ENCODE measurements at regions not wholly inside any gene's neighbourhood (a gene's known extent, or its start where the extent isn't known, plus 50 kb on each side); places are given as distances from the start of the nearest gene placed in this dataset.
A peak's percentile ranks its signal among the peaks of the same experiment; 100 is the strongest.

GRCh38 chr15:72838311-72838731 lies 54.8 kb upstream of the ADPGK start:
- Mint-ChIP-seq H3K9me3 (ENCODE audit: unreplicated experiment) (no peaks in the 10 kb centered on the region), H3K27ac (ENCODE audit: unreplicated experiment) (no peak overlapping the region), H3K27me3 (ENCODE audit: unreplicated experiment) (peaks cover 34% of the 10 kb centered on the region), H3K4me1 (ENCODE audit: unreplicated experiment) (no peaks in the 10 kb centered on the region), H3K36me3 (ENCODE audit: unreplicated experiment) (no peaks in the 10 kb centered on the region), H3K4me3 (ENCODE audit: unreplicated experiment) (no peak overlapping the region)
- DNase-seq (ENCODE audit: extremely low spot score, unreplicated experiment): no peak
- no peak for TF ChIP-seq CTCF (IDR thresholded peaks at IDR 0.05)

GRCh38 chr15:72836676-72837330 lies 53.2 kb upstream of the ADPGK start:
- Mint-ChIP-seq H3K36me3 (ENCODE audit: unreplicated experiment) (no peaks in the 10 kb centered on the region), H3K9me3 (ENCODE audit: unreplicated experiment) (no peaks in the 10 kb centered on the region), H3K4me3 (ENCODE audit: unreplicated experiment) (no peak overlapping the region), H3K27me3 (ENCODE audit: unreplicated experiment) (peaks cover 36% of the 10 kb centered on the region), H3K27ac (ENCODE audit: unreplicated experiment) (no peak overlapping the region), H3K4me1 (ENCODE audit: unreplicated experiment) (no peaks in the 10 kb centered on the region)
- no peak for DNase-seq (ENCODE audit: extremely low spot score, unreplicated experiment)
- TF ChIP-seq CTCF (IDR thresholded peaks at IDR 0.05): no peak

GRCh38 chr15:72835294-72835890 lies 51.8 kb upstream of the ADPGK start:
- TF ChIP-seq CTCF (IDR thresholded peaks at IDR 0.05): peak; percentile 27
- no peak for DNase-seq (ENCODE audit: extremely low spot score, unreplicated experiment)
- Mint-ChIP-seq H3K4me3 (ENCODE audit: unreplicated experiment) (no peak overlapping the region), H3K27ac (ENCODE audit: unreplicated experiment) (no peak overlapping the region), H3K4me1 (ENCODE audit: unreplicated experiment) (no peaks in the 10 kb centered on the region), H3K36me3 (ENCODE audit: unreplicated experiment) (no peaks in the 10 kb centered on the region), H3K9me3 (ENCODE audit: unreplicated experiment) (no peaks in the 10 kb centered on the region), H3K27me3 (ENCODE audit: unreplicated experiment) (peaks cover 34% of the 10 kb centered on the region)

GRCh38 chr15:72833561-72833960 lies 50.0 kb upstream of the ADPGK start:
- no peak overlapping the region for H3K27ac Mint-ChIP-seq (ENCODE audit: unreplicated experiment)
- peaks cover 34% of the 10 kb centered on the region for H3K27me3 Mint-ChIP-seq (ENCODE audit: unreplicated experiment)
- H3K36me3 Mint-ChIP-seq (ENCODE audit: unreplicated experiment): no peaks in the 10 kb centered on the region
- TF ChIP-seq CTCF (IDR thresholded peaks at IDR 0.05): no peak
- H3K4me1 Mint-ChIP-seq (ENCODE audit: unreplicated experiment): no peaks in the 10 kb centered on the region
- DNase-seq (ENCODE audit: extremely low spot score, unreplicated experiment): no peak
- no peak overlapping the region for H3K4me3 Mint-ChIP-seq (ENCODE audit: unreplicated experiment)
- H3K9me3 Mint-ChIP-seq (ENCODE audit: unreplicated experiment): no peaks in the 10 kb centered on the region

Measured in osteocyte (in vitro differentiated cells).